ENCODE measurements at regions not wholly inside any gene's neighbourhood (a gene's known extent, or its start where the extent isn't known, plus 50 kb on each side); places are given as distances from the start of the nearest gene placed in this dataset.

GRCh38 chr10:7492660-7493046, 81.8 kb upstream of the SFMBT2 start:
- H3K27ac Mint-ChIP-seq: peak overlapping the region in 6 of 7 donors; percentile 5 to 63 (median 55)
- POLR2A ChIA-PET (ENCODE audit: partially characterized antibody): interaction anchor here (0.6 to 1.4 kb wide), 4 partner anchors 16 to 594 kb away, joined by 3 read pairs; partner anchors contain the start of genes GATA3 and TAF3
- DNase-seq: no peak
- no peaks in the 10 kb centered on the region for H3K9me3 ChIP-seq (ENCODE audit: control insufficient read depth in 1 of 2, low read length in 2 of 2)
- no peak overlapping the region for H3K27ac ChIP-seq (ENCODE audit: low read depth, low read length)
- peaks cover 23 to 47% (median 35%) of the 10 kb centered on the region in 4 donors for H3K4me1 Mint-ChIP-seq
- CTCF ChIA-PET (ENCODE audit: partially characterized antibody): interaction anchor here (1.0 to 1.8 kb wide), 4 partner anchors 18 to 195 kb away, joined by 3 to 4 read pairs (median 3); no protein-coding TSS in a partner anchor
- peak overlapping the region in 7 of 8 donors; percentile 23 to 76 (median 52) for H3K4me3 Mint-ChIP-seq
- no peaks in the 10 kb centered on the region for H3K27me3 ChIP-seq (ENCODE audit: insufficient read depth, low read length)
- no peak overlapping the region for H3K4me3 ChIP-seq (ENCODE audit: low read length in 2 of 2)
- H3K9me3 Mint-ChIP-seq: peaks cover 0 to 3% (median 0%) of the 10 kb centered on the region in 8 donors
- H3K36me3 Mint-ChIP-seq: no peaks in the 10 kb centered on the region
- no peaks in the 10 kb centered on the region for H3K36me3 ChIP-seq (ENCODE audit: insufficient read depth, low read length)
- intact Hi-C loops (cut with micrococcal nuclease): no loop called here
- peaks cover 18% of the 10 kb centered on the region for H3K4me1 ChIP-seq (ENCODE audit: insufficient read depth, low read length)
- H3K27me3 Mint-ChIP-seq: no peaks in the 10 kb centered on the region

- Mint-ChIP-seq H3K36me3 (no peaks in the 10 kb centered on the region), H3K27ac (peak overlapping the region; percentile 26 to 63 (median 50)), H3K9me3 (peaks cover 0 to 4% (median 0%) of the 10 kb centered on the region in 8 donors), H3K27me3 (no peaks in the 10 kb centered on the region), H3K4me1 (peaks cover 23 to 51% (median 37%) of the 10 kb centered on the region in 4 donors), H3K4me3 (peak overlapping the region in 5 of 8 donors; percentile 18 to 76 (median 26))
- DNase-seq: no peak
- no peaks in the 10 kb centered on the region for H3K36me3 ChIP-seq (ENCODE audit: insufficient read depth, low read length)
- ChIA-PET POLR2A (ENCODE audit: partially characterized antibody) (interaction anchor here (0.6 to 1.4 kb wide), 4 partner anchors 16 to 594 kb away, joined by 3 read pairs; partner anchors contain the start of genes GATA3 and TAF3), CTCF (ENCODE audit: partially characterized antibody) (interaction anchor here (1.0 to 1.8 kb wide), 4 partner anchors 18 to 195 kb away, joined by 3 to 4 read pairs (median 3); no protein-coding TSS in a partner anchor)
- H3K9me3 ChIP-seq (ENCODE audit: control insufficient read depth in 1 of 2, low read length in 2 of 2): no peaks in the 10 kb centered on the region
- intact Hi-C loops (cut with micrococcal nuclease): no loop called here
- no peak overlapping the region for H3K4me3 ChIP-seq (ENCODE audit: low read length in 2 of 2)
- H3K4me1 ChIP-seq (ENCODE audit: insufficient read depth, low read length): peaks cover 18% of the 10 kb centered on the region
- no peaks in the 10 kb centered on the region for H3K27me3 ChIP-seq (ENCODE audit: insufficient read depth, low read length)
- H3K27ac ChIP-seq (ENCODE audit: low read depth, low read length): no peak overlapping the region
Observed at GRCh38 chr10:7491949-7492659, 81.3 kb upstream of the SFMBT2 start.

DNA sequence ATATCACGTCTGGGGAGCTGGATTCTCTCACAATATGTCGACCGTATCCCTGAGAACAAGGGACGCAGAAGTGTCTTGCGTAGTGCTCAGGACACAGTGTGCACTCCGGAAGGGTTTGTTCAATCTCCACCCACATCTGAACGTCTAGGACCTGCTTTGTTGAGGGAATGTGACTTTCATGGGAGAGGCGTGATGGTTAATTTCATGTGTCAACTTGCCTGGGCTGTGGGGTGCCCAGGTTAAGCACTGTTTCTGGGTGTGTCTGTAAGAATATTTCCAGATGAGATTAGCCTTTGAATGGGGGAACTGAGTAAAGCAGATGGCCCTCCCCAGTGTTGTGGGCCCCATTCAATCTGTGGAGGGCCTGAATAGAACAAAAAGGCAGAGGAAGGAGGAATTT, 80.4 kb upstream of the SFMBT2 start:
- POLR2A ChIA-PET (ENCODE audit: partially characterized antibody): interaction anchor here (1.4 kb wide), 1 partner anchor 17 kb away, joined by 3 read pairs; no protein-coding TSS in a partner anchor

GRCh38 chr10:7488418-7488829, 77.6 kb upstream of the SFMBT2 start:
- intact Hi-C loops (cut with micrococcal nuclease): no loop called here
- no peaks in the 10 kb centered on the region for H3K27me3 Mint-ChIP-seq
- ChIA-PET CTCF (ENCODE audit: partially characterized antibody) (no interaction called here), POLR2A (ENCODE audit: partially characterized antibody) (interaction anchor here (1.0 kb wide), 1 partner anchor 20 kb away, joined by 3 read pairs; no protein-coding TSS in a partner anchor)
- H3K27ac Mint-ChIP-seq: no peak overlapping the region
- no peak overlapping the region for H3K4me3 ChIP-seq (ENCODE audit: low read length in 2 of 2)
- no peak overlapping the region for H3K4me3 Mint-ChIP-seq
- DNase-seq: no peak
- H3K27me3 ChIP-seq (ENCODE audit: insufficient read depth, low read length): no peaks in the 10 kb centered on the region
- H3K4me1 Mint-ChIP-seq: peaks cover 44 to 77% (median 61%) of the 10 kb centered on the region in 4 donors
- peaks cover 0 to 4% (median 0%) of the 10 kb centered on the region in 8 donors for H3K9me3 Mint-ChIP-seq
- no peaks in the 10 kb centered on the region for H3K36me3 ChIP-seq (ENCODE audit: insufficient read depth, low read length)
- no peaks in the 10 kb centered on the region for H3K9me3 ChIP-seq (ENCODE audit: control insufficient read depth in 1 of 2, low read length in 2 of 2)
- peaks cover 43% of the 10 kb centered on the region for H3K4me1 ChIP-seq (ENCODE audit: insufficient read depth, low read length)
- no peak overlapping the region for H3K27ac ChIP-seq (ENCODE audit: low read depth, low read length)
- H3K36me3 Mint-ChIP-seq: no peaks in the 10 kb centered on the region

More for the DNA sequence above, 80.4 kb upstream of the SFMBT2 start:
- H3K36me3 Mint-ChIP-seq: no peaks in the 10 kb centered on the region
- peaks cover 0 to 4% (median 0%) of the 10 kb centered on the region in 8 donors for H3K9me3 Mint-ChIP-seq
- intact Hi-C loops (cut with micrococcal nuclease): no loop called here
- no peaks in the 10 kb centered on the region for H3K27me3 ChIP-seq (ENCODE audit: insufficient read depth, low read length)
- H3K9me3 ChIP-seq (ENCODE audit: control insufficient read depth in 1 of 2, low read length in 2 of 2): no peaks in the 10 kb centered on the region
- no peaks in the 10 kb centered on the region for H3K27me3 Mint-ChIP-seq
- H3K27ac ChIP-seq (ENCODE audit: low read depth, low read length): no peak overlapping the region
- H3K36me3 ChIP-seq (ENCODE audit: insufficient read depth, low read length): no peaks in the 10 kb centered on the region
- DNase-seq: no peak
- no peak overlapping the region for H3K4me3 Mint-ChIP-seq
- H3K4me3 ChIP-seq (ENCODE audit: low read length in 2 of 2): no peak overlapping the region
- H3K4me1 ChIP-seq (ENCODE audit: insufficient read depth, low read length): peaks cover 21% of the 10 kb centered on the region
- peak overlapping the region in 2 of 7 donors; percentile 63 to 75 for H3K27ac Mint-ChIP-seq
- CTCF ChIA-PET (ENCODE audit: partially characterized antibody): interaction anchor here (1.8 kb wide), 1 partner anchor 33 kb away, joined by 4 read pairs; no protein-coding TSS in a partner anchor
- H3K4me1 Mint-ChIP-seq: peaks cover 26 to 51% (median 40%) of the 10 kb centered on the region in 4 donors

DNA sequence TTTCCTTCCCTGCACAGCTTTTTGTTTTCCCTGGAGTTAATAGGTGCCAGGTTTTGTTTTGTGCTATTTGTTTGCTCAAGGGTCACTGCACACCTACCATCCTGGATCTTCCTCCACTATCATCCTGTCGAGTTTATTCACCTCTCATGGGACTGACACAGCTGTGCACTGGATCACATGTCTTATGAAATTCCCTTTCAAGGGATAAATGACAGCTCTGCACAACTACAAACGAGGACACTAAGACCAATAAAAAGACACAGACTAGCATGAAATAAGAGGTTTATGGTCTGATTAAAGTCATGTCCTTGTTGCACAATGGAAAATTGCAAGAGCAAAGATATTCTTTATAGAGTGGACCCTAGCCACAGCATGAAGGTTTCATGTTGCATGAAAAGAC, 76.7 kb upstream of the SFMBT2 start:
- Mint-ChIP-seq H3K4me1 (peaks cover 46 to 77% (median 60%) of the 10 kb centered on the region in 4 donors), H3K4me3 (peak overlapping the region in 2 of 8 donors; percentile 5 to 7), H3K36me3 (no peaks in the 10 kb centered on the region), H3K9me3 (peaks cover 0 to 4% (median 0%) of the 10 kb centered on the region in 8 donors), H3K27me3 (no peaks in the 10 kb centered on the region), H3K27ac (peak overlapping the region in 2 of 7 donors; percentile 13 to 19)
- CTCF ChIA-PET (ENCODE audit: partially characterized antibody): no interaction called here
- Histone ChIP-seq H3K27me3 (ENCODE audit: insufficient read depth, low read length) (no peaks in the 10 kb centered on the region), H3K4me3 (ENCODE audit: low read length in 2 of 2) (no peak overlapping the region), H3K4me1 (ENCODE audit: insufficient read depth, low read length) (peaks cover 48% of the 10 kb centered on the region), H3K27ac (ENCODE audit: low read depth, low read length) (no peak overlapping the region), H3K9me3 (ENCODE audit: control insufficient read depth in 1 of 2, low read length in 2 of 2) (no peaks in the 10 kb centered on the region), H3K36me3 (ENCODE audit: insufficient read depth, low read length) (no peaks in the 10 kb centered on the region)
- no peak for DNase-seq
- intact Hi-C loops (cut with micrococcal nuclease): no loop called here
- POLR2A ChIA-PET (ENCODE audit: partially characterized antibody): no interaction called here

DNA sequence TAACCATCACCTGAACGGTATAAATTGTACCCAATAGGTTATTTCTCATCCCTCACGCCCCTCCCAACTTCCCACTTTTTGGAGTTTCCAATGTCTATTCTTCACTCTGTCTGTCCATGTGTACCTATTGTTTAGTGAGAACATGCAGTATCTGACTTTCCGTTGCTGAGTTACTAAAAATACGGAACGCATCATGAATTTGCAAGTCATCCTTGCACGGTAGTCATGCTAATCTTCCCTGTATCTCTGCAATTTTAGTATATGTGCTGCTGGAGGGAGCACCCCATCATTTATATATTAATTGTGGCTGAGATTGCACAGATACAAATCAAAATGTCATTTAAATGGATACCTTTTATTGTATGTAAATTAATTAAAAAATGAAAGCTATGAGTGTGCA, 75.7 kb upstream of the SFMBT2 start:
- H3K27ac Mint-ChIP-seq: peak overlapping the region in 1 of 7 donors; percentile 57
- no peak for DNase-seq
- intact Hi-C loops (cut with micrococcal nuclease): no loop called here
- CTCF ChIA-PET (ENCODE audit: partially characterized antibody): no interaction called here
- H3K36me3 ChIP-seq (ENCODE audit: insufficient read depth, low read length): no peaks in the 10 kb centered on the region
- H3K9me3 ChIP-seq (ENCODE audit: control insufficient read depth in 1 of 2, low read length in 2 of 2): no peaks in the 10 kb centered on the region
- H3K4me3 Mint-ChIP-seq: peak overlapping the region in 2 of 8 donors; percentile 17 to 29
- H3K9me3 Mint-ChIP-seq: peaks cover 0 to 4% (median 0%) of the 10 kb centered on the region in 8 donors
- no peaks in the 10 kb centered on the region for H3K27me3 ChIP-seq (ENCODE audit: insufficient read depth, low read length)
- no peaks in the 10 kb centered on the region for H3K36me3 Mint-ChIP-seq
- POLR2A ChIA-PET (ENCODE audit: partially characterized antibody): interaction anchor here (0.8 kb wide), 1 partner anchor 75 kb away, joined by 3 read pairs; the partner anchor contains the start of gene SFMBT2
- no peaks in the 10 kb centered on the region for H3K27me3 Mint-ChIP-seq
- no peak overlapping the region for H3K4me3 ChIP-seq (ENCODE audit: low read length in 2 of 2)
- no peak overlapping the region for H3K27ac ChIP-seq (ENCODE audit: low read depth, low read length)
- peaks cover 48% of the 10 kb centered on the region for H3K4me1 ChIP-seq (ENCODE audit: insufficient read depth, low read length)
- peaks cover 39 to 74% (median 57%) of the 10 kb centered on the region in 4 donors for H3K4me1 Mint-ChIP-seq

- CTCF ChIA-PET (ENCODE audit: partially characterized antibody): interaction anchor here (1.3 kb wide), 1 partner anchor 9 kb away, joined by 3 read pairs; no protein-coding TSS in a partner anchor
- Mint-ChIP-seq H3K27ac (peak overlapping the region in 4 of 7 donors; percentile 75 to 92 (median 85)), H3K4me3 (peak overlapping the region in 6 of 8 donors; percentile 20 to 80 (median 60)), H3K36me3 (no peaks in the 10 kb centered on the region), H3K9me3 (peaks cover 0 to 4% (median 0%) of the 10 kb centered on the region in 8 donors), H3K4me1 (peaks cover 41 to 74% (median 59%) of the 10 kb centered on the region in 4 donors), H3K27me3 (no peaks in the 10 kb centered on the region)
- DNase-seq: no peak
- intact Hi-C loops (cut with micrococcal nuclease): loop anchor here (2.0 kb wide), 1 partner anchor 39 kb away; no protein-coding TSS in a partner anchor
- POLR2A ChIA-PET (ENCODE audit: partially characterized antibody): interaction anchor here (0.8 to 1.1 kb wide), 2 partner anchors 75 to 216 kb away, joined by 3 read pairs; partner anchors contain the start of gene SFMBT2
- Histone ChIP-seq H3K4me1 (ENCODE audit: insufficient read depth, low read length) (peaks cover 52% of the 10 kb centered on the region), H3K9me3 (ENCODE audit: control insufficient read depth in 1 of 2, low read length in 2 of 2) (no peaks in the 10 kb centered on the region), H3K36me3 (ENCODE audit: insufficient read depth, low read length) (no peaks in the 10 kb centered on the region), H3K27ac (ENCODE audit: low read depth, low read length) (no peak overlapping the region), H3K4me3 (ENCODE audit: low read length in 2 of 2) (peak overlapping the region in 1 of 2 donors; percentile 25), H3K27me3 (ENCODE audit: insufficient read depth, low read length) (no peaks in the 10 kb centered on the region)
Observed at GRCh38 chr10:7485799-7486198, 75.0 kb upstream of the SFMBT2 start.

Measured in CD4-positive, alpha-beta memory T cell (primary cell).